HepG2 (cell line): ENCODE measurements at regions not wholly inside any gene's neighbourhood (a gene's known extent, or its start where the extent isn't known, plus 50 kb on each side); places are given as distances from the start of the nearest gene placed in this dataset.

Experiments
- ATAC-seq: fragments of 200-7000 bp; cut with Tn5 transposase; 3 replicates; pipeline ENCODE4 v1.9.1; 2020; ENCODE audit warnings: mild to moderate bottlenecking, moderate library complexity
- BruUV-seq: library from RNA; stranded (reverse); fragments of 400-500 nt; replicated peaks from 2 replicates; lab custom pipeline; 2021; lab: Mats Ljungman, UMichigan
- CTCF ChIA-PET: fragments of 300-600 bp; formaldehyde crosslinking; extraction: SDS; loops from one replicate; lab custom pipeline; 2021; ENCODE audit warnings: low total read pairs, inconsistent platforms, low intra/inter-chr PET ratio; lab: Yijun Ruan, JAX
- POLR2A ChIA-PET: fragments of 350-600 bp; sonication (Branson Sonifier 250); formaldehyde crosslinking; loops from one replicate; lab custom pipeline; 2020; ENCODE audit warnings: antibody characterized with exemption, inconsistent platforms; lab: Yijun Ruan, JAX
- DNase-seq: peaks from one replicate; pipeline ENCODE4 v3.0.0-alpha.2; 2015; ENCODE audit warnings: low spot score
- FAIRE-seq: peaks from 3 replicates; lab custom pipeline; 2011; peaks lifted over from hg19 to GRCh38; lab: Jason Lieb, UNC
- H2AFZ ChIP-seq: one replicate; pipeline ENCODE4 v1.6.1; 2011; ENCODE audit warnings: low read length, inconsistent platforms
- H3K27ac ChIP-seq: fragments of 300-600 bp; 3 replicates; pipeline ENCODE4 v1.8.0; 2011; ENCODE audit warnings: mixed run types, mild to moderate bottlenecking, mixed read lengths, low read length, inconsistent platforms; ENCODE audit not compliant: insufficient read depth; ENCODE audit errors: extremely low read length
- H3K27me3 ChIP-seq, 2 experiments: fragments of 200-600 bp in 1 of 2; 2 replicates in 1 of 2; 3 replicates in 1 of 2; pipeline versions ENCODE4 v1.6.0 to v1.8.0; 2011; ENCODE audit warnings: low read length in 2 of 2, mild to moderate bottlenecking in 2 of 2, moderate library complexity in 2 of 2, inconsistent platforms in 1 of 2; ENCODE audit not compliant: insufficient read depth in 2 of 2, control insufficient read depth in 1 of 2
- H3K36me3 ChIP-seq, 2 experiments: fragments of 200-600 bp in 1 of 2; replicated peaks in 1 of 2; 2 replicates in 1 of 2; 3 replicates in 1 of 2; pipeline versions ENCODE4 v1.5.1 to v1.8.0; 2011; ENCODE audit warnings: low read length in 2 of 2, inconsistent platforms in 1 of 2; ENCODE audit not compliant: insufficient read depth in 2 of 2, control insufficient read depth in 1 of 2
- H3K4me1 ChIP-seq: 2 replicates; pipeline ENCODE4 v1.5.1; 2012; ENCODE audit warnings: low read length, inconsistent platforms; ENCODE audit not compliant: insufficient read depth
- H3K4me2 ChIP-seq: 2 replicates; pipeline ENCODE4 v1.6.0; 2011; ENCODE audit warnings: low read depth, low read length, inconsistent platforms
- H3K4me3 ChIP-seq, 3 experiments: fragments of 200-600 bp in 1 of 3; sonication (generic), shearing (Covaris generic) in 1 of 3; replicated peaks in 1 of 3; 2 replicates each; pipeline ENCODE4 v1.5.1; 2011 to 2016; ENCODE audit warnings: low read length in 3 of 3, inconsistent platforms in 2 of 3, low read depth in 2 of 3, mild to moderate bottlenecking in 2 of 3, control low read depth in 1 of 3, mixed read lengths in 1 of 3; ENCODE audit not compliant: insufficient read depth in 1 of 3
- H3K79me2 ChIP-seq: one replicate; pipeline ENCODE4 v1.6.1; 2011; ENCODE audit warnings: low read length, inconsistent platforms; ENCODE audit not compliant: insufficient read depth
- H3K9ac ChIP-seq: 2 replicates; pipeline ENCODE4 v1.6.0; 2011; ENCODE audit warnings: mild to moderate bottlenecking, low read depth, low read length, inconsistent platforms; ENCODE audit not compliant: insufficient read depth
- H3K9me3 ChIP-seq: 2 replicates; pipeline ENCODE4 v1.5.1; 2012; ENCODE audit warnings: mild to moderate bottlenecking, low read length
- H4K20me1 ChIP-seq: 2 replicates; pipeline ENCODE4 v1.6.0; 2011; ENCODE audit warnings: inconsistent platforms, mild to moderate bottlenecking, low read length, moderate library complexity; ENCODE audit not compliant: insufficient read depth
- DMAP1 ChIP-seq: IDR thresholded peaks from 2 replicates; pipeline ENCODE4 v1.6.1; 2016
- NR3C1 ChIP-seq: sonication (generic); formaldehyde crosslinking; IDR thresholded peaks from 2 replicates; pipeline ENCODE4 v1.4.0; 2020; ENCODE audit warnings: missing genetic modification reagents
- SIX4 ChIP-seq: sonication (generic); formaldehyde crosslinking; IDR thresholded peaks from 2 replicates; pipeline ENCODE4 v1.4.0; 2020; ENCODE audit warnings: missing genetic modification reagents
- TERF1 ChIP-seq: sonication (generic); formaldehyde crosslinking; IDR thresholded peaks from 2 replicates; pipeline ENCODE4 v1.8.0; 2022; ENCODE audit warnings: mild to moderate bottlenecking, missing genetic modification reagents, moderate library complexity
- ZBTB3 ChIP-seq: sonication (generic); formaldehyde crosslinking; IDR thresholded peaks from 2 replicates; pipeline ENCODE4 v1.4.0; 2020; ENCODE audit warnings: low read depth, mild to moderate bottlenecking, moderate library complexity, missing genetic modification reagents, borderline replicate concordance
- ZBTB37 ChIP-seq: sonication (generic); formaldehyde crosslinking; IDR thresholded peaks from 2 replicates; pipeline ENCODE4 v1.4.0; 2020; ENCODE audit warnings: mild to moderate bottlenecking, missing genetic modification reagents
- ZFP36L1 ChIP-seq: sonication (generic); formaldehyde crosslinking; IDR thresholded peaks from 2 replicates; pipeline ENCODE4 v1.8.0; 2022; ENCODE audit warnings: mild to moderate bottlenecking, missing genetic modification reagents, moderate library complexity
- ZFP90 ChIP-seq: sonication (generic); formaldehyde crosslinking; IDR thresholded peaks from 2 replicates; pipeline ENCODE4 v1.8.0; 2022; ENCODE audit warnings: missing genetic modification reagents, mild to moderate bottlenecking, inconsistent platforms, borderline replicate concordance
- WGBS: methylation state at CpG from one replicate; pipeline ENCODE4 v1.1.6; 2017; ENCODE audit warnings: low lambda C conversion rate; 5-methylcytosine and 5-hydroxymethylcytosine counted together
- in situ Hi-C: cut with HindIII; loops from 2 replicates; pipeline ENCODE4 v1.10.0; 2017; ENCODE audit warnings: low pct_unique_long_range_greater_than_20kb; ENCODE audit not compliant: extremely low pct_ligation_motif_present
- intact Hi-C: fragments of 100-400 bp; cut with micrococcal nuclease; formaldehyde crosslinking; loops from one replicate; pipeline ENCODE4 v1.10.0; 2022; ENCODE audit not compliant: unreplicated experiment

GRCh38 chr12:73186272-73186671, 914.1 kb downstream of the TRHDE start:
- H3K4me2 ChIP-seq, result no peak overlapping the region
- H3K4me1 ChIP-seq, result no peaks in the 10 kb centered on the region
- CTCF ChIA-PET, result no interaction called here
- TF ChIP-seq DMAP1 (CRISPR knock-in tag), result no peak
- no peak for TF ChIP-seq TERF1 (CRISPR knock-in tag)
- no peak for TF ChIP-seq SIX4 (CRISPR knock-in tag)
- TF ChIP-seq ZBTB37 (CRISPR knock-in tag), result no peak
- no peak for TF ChIP-seq NR3C1
- no peak for TF ChIP-seq ZBTB3 (CRISPR knock-in tag)
- no peak for TF ChIP-seq ZFP36L1 (CRISPR knock-in tag)
- no peak for TF ChIP-seq ZFP90
- TF ChIP-seq, all 625 proteins: peak for 0
- no peak for DNase-seq
- ATAC-seq, result no peak
- Histone ChIP-seq H3K4me3 (no peak overlapping the region), H4K20me1 (no peaks in the 10 kb centered on the region), H3K9ac (no peak overlapping the region), H3K36me3 (no peaks in the 10 kb centered on the region), H3K27ac (no peak overlapping the region), H3K79me2 (no peaks in the 10 kb centered on the region), H3K27me3 (no peaks in the 10 kb centered on the region), H3K9me3 (peaks cover 68% of the 10 kb centered on the region), H2AFZ (no peak overlapping the region)
- intact Hi-C loops (no loop called here), in situ Hi-C loops (no loop called here)
- no peak for FAIRE-seq
- WGBS, result 0% methylated on average over 2 of the region's 2 CpGs
- no TSS peak for BruUV-seq
- POLR2A ChIA-PET, result no interaction called here
